Uterus (tissue), 2 donors: ENCODE measurements at regions not wholly inside any gene's neighbourhood (a gene's known extent, or its start where the extent isn't known, plus 50 kb on each side); places are given as distances from the start of the nearest gene placed in this dataset.

ENCODE experiments used
- CTCF ChIP-seq, 4 experiments: fragments of 200-600 bp in 2 of 4; fragments of 450-650 bp in 2 of 4; sonication (generic) in 2 of 4; IDR thresholded peaks; one replicate each; pipeline ENCODE4 v1.5.1; 2016 to 2019; ENCODE audit warnings: antibody characterized with exemption in 4 of 4, mild to moderate bottlenecking in 2 of 4, moderate library complexity in 1 of 4
- POLR2A ChIP-seq, 2 donors: fragments of 450-650 bp; IDR thresholded peaks; one replicate each; pipeline ENCODE4 v1.6.1; 2016; ENCODE audit warnings: antibody characterized with exemption in 2 of 2, mild to moderate bottlenecking in 1 of 2, moderate library complexity in 1 of 2

DNA sequence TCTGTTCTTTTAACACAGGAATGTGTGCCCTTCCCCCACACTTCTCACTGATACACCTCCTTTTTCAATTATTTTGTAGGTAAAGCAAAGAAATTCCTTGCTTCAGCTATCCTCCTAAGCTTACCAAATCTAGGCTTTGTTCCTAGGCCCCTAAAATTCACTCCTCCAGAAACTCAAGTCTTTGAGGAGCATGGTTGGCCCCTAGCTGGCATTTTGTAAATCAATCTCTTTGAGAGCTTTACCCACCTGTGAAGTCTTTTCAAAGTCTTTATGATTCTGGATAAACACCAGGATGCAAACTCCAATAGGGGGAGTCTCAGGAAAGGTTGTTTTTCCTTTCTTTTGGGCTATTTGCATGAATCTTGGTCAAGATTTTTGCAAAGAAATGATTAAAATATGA, 82.9 kb upstream of the ZNF644 start:
- TF ChIP-seq POLR2A (IDR thresholded peaks at IDR 0.05) (no peak), CTCF (IDR thresholded peaks at IDR 0.05) (no peak)
